ENCODE measurements at regions not wholly inside any gene's neighbourhood (a gene's known extent, or its start where the extent isn't known, plus 50 kb on each side); places are given as distances from the start of the nearest gene placed in this dataset.
A peak's percentile ranks its signal among the peaks of the same experiment; 100 is the strongest.

GRCh38 chr10:105691811-105692210, 1050.7 kb downstream of the SORCS3 start:
- intact Hi-C loops (cut with micrococcal nuclease; ENCODE audit: unreplicated experiment) = no loop called here

GRCh38 chr10:105682911-105683310, 1041.8 kb downstream of the SORCS3 start:
- CTCF ChIA-PET (ENCODE audit: unreplicated experiment) = no interaction called here

More at GRCh38 chr10:105691811-105692210, 1050.7 kb downstream of the SORCS3 start:
- ChIA-PET CTCF (ENCODE audit: unreplicated experiment) (no interaction called here), POLR2A (interaction anchor here (0.6 kb wide), 1 partner anchor 292 kb away, joined by 3 read pairs; no protein-coding TSS in a partner anchor)
- Histone ChIP-seq H3K9me2 (ENCODE audit: insufficient read depth, low read length) (no peaks in the 10 kb centered on the region), H3K4me1 (ENCODE audit: insufficient read depth, low read length, poor library complexity, severe bottlenecking) (no peaks in the 10 kb centered on the region), H3K9me3 (ENCODE audit: low read length) (no peaks in the 10 kb centered on the region), H3K4me2 (ENCODE audit: low read length) (no peak overlapping the region), H3K79me2 (ENCODE audit: insufficient read depth, low read depth, low read length) (no peaks in the 10 kb centered on the region), H3K27ac (ENCODE audit: low read depth, low read length, poor library complexity, severe bottlenecking) (no peak overlapping the region), H3K36me3 (ENCODE audit: insufficient read depth, low read length) (no peaks in the 10 kb centered on the region), H2AFZ (ENCODE audit: low read length) (no peak overlapping the region), H3K4me3 (ENCODE audit: low read depth, low read length, poor library complexity, severe bottlenecking) (no peak overlapping the region), H4K20me1 (ENCODE audit: insufficient read depth, low read length) (no peaks in the 10 kb centered on the region)
- TF ChIP-seq, protein P1, sequence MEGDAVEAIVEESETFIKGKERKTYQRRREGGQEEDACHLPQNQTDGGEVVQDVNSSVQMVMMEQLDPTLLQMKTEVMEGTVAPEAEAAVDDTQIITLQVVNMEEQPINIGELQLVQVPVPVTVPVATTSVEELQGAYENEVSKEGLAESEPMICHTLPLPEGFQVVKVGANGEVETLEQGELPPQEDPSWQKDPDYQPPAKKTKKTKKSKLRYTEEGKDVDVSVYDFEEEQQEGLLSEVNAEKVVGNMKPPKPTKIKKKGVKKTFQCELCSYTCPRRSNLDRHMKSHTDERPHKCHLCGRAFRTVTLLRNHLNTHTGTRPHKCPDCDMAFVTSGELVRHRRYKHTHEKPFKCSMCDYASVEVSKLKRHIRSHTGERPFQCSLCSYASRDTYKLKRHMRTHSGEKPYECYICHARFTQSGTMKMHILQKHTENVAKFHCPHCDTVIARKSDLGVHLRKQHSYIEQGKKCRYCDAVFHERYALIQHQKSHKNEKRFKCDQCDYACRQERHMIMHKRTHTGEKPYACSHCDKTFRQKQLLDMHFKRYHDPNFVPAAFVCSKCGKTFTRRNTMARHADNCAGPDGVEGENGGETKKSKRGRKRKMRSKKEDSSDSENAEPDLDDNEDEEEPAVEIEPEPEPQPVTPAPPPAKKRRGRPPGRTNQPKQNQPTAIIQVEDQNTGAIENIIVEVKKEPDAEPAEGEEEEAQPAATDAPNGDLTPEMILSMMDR (conservative IDR thresholded peaks at IDR 0.05; ENCODE audit: low read length) = peak; percentile 70
- TF ChIP-seq EZH2phosphoT487 (IDR thresholded peaks at IDR 0.05; ENCODE audit: borderline replicate concordance, low read depth, low read length) = no peak
- DNase-seq (ENCODE audit: low spot score) = peak; percentile 19
- BruUV-seq (replicated peaks) = no TSS peak

DNA sequence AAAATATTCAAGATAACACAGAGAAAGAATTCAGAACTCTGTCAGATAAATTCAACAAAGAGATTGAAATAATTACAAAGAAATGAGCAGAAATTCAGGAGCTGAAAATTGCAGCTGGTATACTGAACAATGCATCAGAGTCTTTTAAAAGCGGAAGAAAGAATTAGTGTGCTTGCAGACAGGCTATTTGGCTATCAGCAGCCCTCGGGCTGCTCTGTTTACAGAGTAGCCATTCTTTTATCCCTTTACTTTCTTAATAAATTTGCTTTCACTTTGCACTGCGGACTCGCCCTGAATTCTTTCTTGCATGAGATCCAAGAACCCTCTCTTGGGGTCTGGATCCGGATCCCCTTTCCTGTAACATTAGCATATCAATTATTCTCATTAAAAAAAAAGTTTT, 1040.0 kb downstream of the SORCS3 start:
- BruUV-seq (replicated peaks) = no TSS peak
- no peak for TF ChIP-seq EZH2phosphoT487 (IDR thresholded peaks at IDR 0.05; ENCODE audit: borderline replicate concordance, low read depth, low read length)
- TF ChIP-seq, protein P1 (conservative IDR thresholded peaks at IDR 0.05; ENCODE audit: low read length) = no peak
- POLR2A ChIA-PET = no interaction called here

More at GRCh38 chr10:105682911-105683310, 1041.8 kb downstream of the SORCS3 start:
- Histone ChIP-seq H3K79me2 (ENCODE audit: insufficient read depth, low read depth, low read length) (no peaks in the 10 kb centered on the region), H3K36me3 (ENCODE audit: insufficient read depth, low read length) (no peaks in the 10 kb centered on the region), H3K4me2 (ENCODE audit: low read length) (no peak overlapping the region), H3K4me3 (ENCODE audit: low read depth, low read length, poor library complexity, severe bottlenecking) (no peak overlapping the region), H3K27ac (ENCODE audit: low read depth, low read length, poor library complexity, severe bottlenecking) (no peak overlapping the region), H3K9me2 (ENCODE audit: insufficient read depth, low read length) (no peaks in the 10 kb centered on the region), H4K20me1 (ENCODE audit: insufficient read depth, low read length) (no peaks in the 10 kb centered on the region), H3K9me3 (ENCODE audit: low read length) (no peaks in the 10 kb centered on the region), H2AFZ (ENCODE audit: low read length) (no peak overlapping the region), H3K4me1 (ENCODE audit: insufficient read depth, low read length, poor library complexity, severe bottlenecking) (no peaks in the 10 kb centered on the region)
- TF ChIP-seq EZH2phosphoT487 (IDR thresholded peaks at IDR 0.05; ENCODE audit: borderline replicate concordance, low read depth, low read length) = no peak
- TF ChIP-seq, protein P1 (conservative IDR thresholded peaks at IDR 0.05; ENCODE audit: low read length) = no peak
- POLR2A ChIA-PET = no interaction called here
- BruUV-seq (replicated peaks) = no TSS peak
- intact Hi-C loops (cut with micrococcal nuclease; ENCODE audit: unreplicated experiment) = no loop called here
- no peak for DNase-seq (ENCODE audit: low spot score)

More for the DNA sequence above, 1040.0 kb downstream of the SORCS3 start:
- no peak overlapping the region for H3K4me2 ChIP-seq (ENCODE audit: low read length)
- no peak overlapping the region for H3K27ac ChIP-seq (ENCODE audit: low read depth, low read length, poor library complexity, severe bottlenecking)
- H3K79me2 ChIP-seq (ENCODE audit: insufficient read depth, low read depth, low read length) = no peaks in the 10 kb centered on the region
- no peaks in the 10 kb centered on the region for H3K36me3 ChIP-seq (ENCODE audit: insufficient read depth, low read length)
- no peaks in the 10 kb centered on the region for H3K9me3 ChIP-seq (ENCODE audit: low read length)
- intact Hi-C loops (cut with micrococcal nuclease; ENCODE audit: unreplicated experiment) = no loop called here
- CTCF ChIA-PET (ENCODE audit: unreplicated experiment) = no interaction called here
- no peaks in the 10 kb centered on the region for H4K20me1 ChIP-seq (ENCODE audit: insufficient read depth, low read length)
- no peaks in the 10 kb centered on the region for H3K9me2 ChIP-seq (ENCODE audit: insufficient read depth, low read length)
- no peak overlapping the region for H3K4me3 ChIP-seq (ENCODE audit: low read depth, low read length, poor library complexity, severe bottlenecking)
- DNase-seq (ENCODE audit: low spot score) = no peak
- H2AFZ ChIP-seq (ENCODE audit: low read length) = no peak overlapping the region
- no peaks in the 10 kb centered on the region for H3K4me1 ChIP-seq (ENCODE audit: insufficient read depth, low read length, poor library complexity, severe bottlenecking)
